ENCODE measurements at regions not wholly inside any gene's neighbourhood (a gene's known extent, or its start where the extent isn't known, plus 50 kb on each side); places are given as distances from the start of the nearest gene placed in this dataset.
"Not testable (repeated sequence)": the region's sequence is repeated elsewhere in the genome, so short reads cannot be mapped to it uniquely, and the experiment has no call there.

- not testable (repeated sequence) for TF ChIP-seq POLR2A, CTCF (IDR thresholded peaks at IDR 0.05)
Measured at GRCh38 chr3:193926071-193926470, 209.9 kb upstream of the HES1 start.
